Kidney glomerular epithelial cell (primary cell): ENCODE measurements at regions not wholly inside any gene's neighbourhood (a gene's known extent, or its start where the extent isn't known, plus 50 kb on each side); places are given as distances from the start of the nearest gene placed in this dataset.
"Not testable (repeated sequence)": the region's sequence is repeated elsewhere in the genome, so short reads cannot be mapped to it uniquely, and the experiment has no call there.

Source experiments
- DNase-seq: peaks from one replicate; lab custom pipeline; 2025; lab: John Stamatoyannopoulos, UW

GRCh38 chrX:128606357-128606756 lies 554.2 kb upstream of the ACTRT1 start:
- DNase-seq = not testable (repeated sequence)

GRCh38 chrX:128601706-128602105 lies 549.5 kb upstream of the ACTRT1 start:
- no peak for DNase-seq

- no peak for DNase-seq
These were observed 547.4 kb upstream of the ACTRT1 start for GRCh38 chrX:128599632-128600031.

GRCh38 chrX:128582036-128582435 lies 529.8 kb upstream of the ACTRT1 start:
- no peak for DNase-seq

- DNase-seq = no peak
These were observed 529.4 kb upstream of the ACTRT1 start for GRCh38 chrX:128581615-128582014.

- DNase-seq = no peak
These were observed 490.9 kb upstream of the ACTRT1 start for GRCh38 chrX:128543114-128543513.

- peak; percentile 36 for DNase-seq
These were observed 466.3 kb upstream of the ACTRT1 start for GRCh38 chrX:128518508-128518907.

- DNase-seq = no peak
These were observed 465.5 kb upstream of the ACTRT1 start for GRCh38 chrX:128517691-128518090.

GRCh38 chrX:128504496-128504895 lies 452.3 kb upstream of the ACTRT1 start:
- DNase-seq = no peak

- peak; percentile 6 for DNase-seq
These were observed 411.9 kb upstream of the ACTRT1 start for GRCh38 chrX:128464116-128464515.

GRCh38 chrX:128460835-128461234 lies 408.6 kb upstream of the ACTRT1 start:
- no peak for DNase-seq

GRCh38 chrX:128458888-128459287 lies 406.7 kb upstream of the ACTRT1 start:
- DNase-seq = peak; percentile 47

GRCh38 chrX:128457674-128458073 lies 405.5 kb upstream of the ACTRT1 start:
- no peak for DNase-seq

- DNase-seq = no peak
These were observed 387.0 kb upstream of the ACTRT1 start for GRCh38 chrX:128439159-128439558.

- DNase-seq = no peak
These were observed 385.9 kb upstream of the ACTRT1 start for GRCh38 chrX:128438082-128438481.

- no peak for DNase-seq
These were observed 384.3 kb upstream of the ACTRT1 start for GRCh38 chrX:128436397-128437103.

- DNase-seq = no peak
These were observed 373.3 kb upstream of the ACTRT1 start for GRCh38 chrX:128425546-128425945.

- DNase-seq = no peak
These were observed 356.6 kb upstream of the ACTRT1 start for GRCh38 chrX:128408842-128409241.

GRCh38 chrX:128396601-128397000 lies 344.4 kb upstream of the ACTRT1 start:
- peak; percentile 66 for DNase-seq

GRCh38 chrX:128383846-128384245 lies 331.6 kb upstream of the ACTRT1 start:
- DNase-seq = not testable (repeated sequence)

- DNase-seq = no peak
These were observed 313.3 kb upstream of the ACTRT1 start for GRCh38 chrX:128365492-128365891.

GRCh38 chrX:128335671-128336070 lies 283.5 kb upstream of the ACTRT1 start:
- DNase-seq = no peak

- no peak for DNase-seq
These were observed 282.6 kb upstream of the ACTRT1 start for GRCh38 chrX:128334821-128335220.

- no peak for DNase-seq
These were observed 258.7 kb upstream of the ACTRT1 start for GRCh38 chrX:128310912-128311311.
